ENCODE measurements at regions not wholly inside any gene's neighbourhood (a gene's known extent, or its start where the extent isn't known, plus 50 kb on each side); places are given as distances from the start of the nearest gene placed in this dataset.
"Not testable (repeated sequence)": the region's sequence is repeated elsewhere in the genome, so short reads cannot be mapped to it uniquely, and the experiment has no call there.

- H4K20me1 ChIP-seq (ENCODE audit: control insufficient read depth, insufficient read depth, low read depth, low read length) = no peaks in the 10 kb centered on the region
Observed at GRCh38 chr6:56815436-56815835, 139.5 kb upstream of the BEND6 start.

GRCh38 chr6:56814802-56815201, 140.1 kb upstream of the BEND6 start:
- Histone ChIP-seq H3K36me3 (ENCODE audit: control insufficient read depth, low read length) (no peaks in the 10 kb centered on the region), H4K20me1 (ENCODE audit: control insufficient read depth, insufficient read depth, low read depth, low read length) (no peaks in the 10 kb centered on the region), H3K27me3 (ENCODE audit: control insufficient read depth, low read length) (no peaks in the 10 kb centered on the region), H3K4me1 (ENCODE audit: control insufficient read depth, low read length) (peaks cover 45% of the 10 kb centered on the region), H3K79me2 (ENCODE audit: control insufficient read depth, low read length) (peaks cover 54% of the 10 kb centered on the region), H3K9me3 (ENCODE audit: control insufficient read depth, insufficient read depth, low read length) (no peaks in the 10 kb centered on the region), H3F3A (ENCODE audit: control insufficient read depth, insufficient read depth) (no peaks in the 10 kb centered on the region), H3K27ac (ENCODE audit: low read depth, low read length) (0 out of 2 replicates have a peak overlapping the region, but pooled peaks have one; percentile 1), H3K4me2 (ENCODE audit: low read length) (peak overlapping the region; percentile 37), H3K4me3 (ENCODE audit: low read length) (no peak overlapping the region), H3K9me2 (replicated peaks; ENCODE audit: control insufficient read depth, low read length) (no peaks in the 10 kb centered on the region)
- TF ChIP-seq CTCF (IDR thresholded peaks at IDR 0.05; ENCODE audit: low read depth, low read length, poor library complexity, severe bottlenecking) = no peak

More at GRCh38 chr6:56815436-56815835, 139.5 kb upstream of the BEND6 start:
- no peak for TF ChIP-seq EZH2phosphoT487 (IDR thresholded peaks at IDR 0.05; ENCODE audit: borderline replicate concordance, low read length)
- TF ChIP-seq CTCF (IDR thresholded peaks at IDR 0.05; ENCODE audit: low read depth, low read length, poor library complexity, severe bottlenecking) = no peak
- Histone ChIP-seq H3K27me3 (ENCODE audit: control insufficient read depth, low read length) (no peaks in the 10 kb centered on the region), H3F3A (ENCODE audit: control insufficient read depth, insufficient read depth) (no peaks in the 10 kb centered on the region), H3K4me2 (ENCODE audit: low read length) (0 out of 2 replicates have a peak overlapping the region, but pooled peaks have one; percentile 37), H3K27ac (ENCODE audit: low read depth, low read length) (no peak overlapping the region), H3K9me3 (ENCODE audit: control insufficient read depth, insufficient read depth, low read length) (no peaks in the 10 kb centered on the region), H3K9me2 (replicated peaks; ENCODE audit: control insufficient read depth, low read length) (no peaks in the 10 kb centered on the region), H3K4me3 (ENCODE audit: low read length) (no peak overlapping the region), H3K36me3 (ENCODE audit: control insufficient read depth, low read length) (no peaks in the 10 kb centered on the region), H3K79me2 (ENCODE audit: control insufficient read depth, low read length) (peaks cover 56% of the 10 kb centered on the region), H3K4me1 (ENCODE audit: control insufficient read depth, low read length) (peaks cover 42% of the 10 kb centered on the region)

- Histone ChIP-seq H3K27ac (ENCODE audit: low read depth, low read length) (0 out of 2 replicates have a peak overlapping the region, but pooled peaks have one; percentile 1), H3K4me1 (ENCODE audit: control insufficient read depth, low read length) (peaks cover 45% of the 10 kb centered on the region), H3K79me2 (ENCODE audit: control insufficient read depth, low read length) (peaks cover 54% of the 10 kb centered on the region), H3K27me3 (ENCODE audit: control insufficient read depth, low read length) (no peaks in the 10 kb centered on the region), H3K9me3 (ENCODE audit: control insufficient read depth, insufficient read depth, low read length) (no peaks in the 10 kb centered on the region), H4K20me1 (ENCODE audit: control insufficient read depth, insufficient read depth, low read depth, low read length) (no peaks in the 10 kb centered on the region), H3K9me2 (replicated peaks; ENCODE audit: control insufficient read depth, low read length) (no peaks in the 10 kb centered on the region), H3K4me2 (ENCODE audit: low read length) (peak overlapping the region; percentile 37), H3F3A (ENCODE audit: control insufficient read depth, insufficient read depth) (no peaks in the 10 kb centered on the region), H3K4me3 (ENCODE audit: low read length) (no peak overlapping the region), H3K36me3 (ENCODE audit: control insufficient read depth, low read length) (no peaks in the 10 kb centered on the region)
- TF ChIP-seq CTCF (IDR thresholded peaks at IDR 0.05; ENCODE audit: low read depth, low read length, poor library complexity, severe bottlenecking) = no peak
- TF ChIP-seq EZH2phosphoT487 (IDR thresholded peaks at IDR 0.05; ENCODE audit: borderline replicate concordance, low read length) = no peak
Observed at GRCh38 chr6:56814308-56814707, 140.6 kb upstream of the BEND6 start.

- not testable (repeated sequence) for H3K27me3 ChIP-seq (ENCODE audit: control insufficient read depth, low read length); H3K27ac ChIP-seq (ENCODE audit: low read depth, low read length); H3K9me3 ChIP-seq (ENCODE audit: control insufficient read depth, insufficient read depth, low read length); H4K20me1 ChIP-seq (ENCODE audit: control insufficient read depth, insufficient read depth, low read depth, low read length); H3K36me3 ChIP-seq (ENCODE audit: control insufficient read depth, low read length); H3K4me3 ChIP-seq (ENCODE audit: low read length); H3K4me2 ChIP-seq (ENCODE audit: low read length); H3F3A ChIP-seq (ENCODE audit: control insufficient read depth, insufficient read depth); H3K9me2 ChIP-seq (replicated peaks; ENCODE audit: control insufficient read depth, low read length)
- peaks cover 54% of the 10 kb centered on the region for H3K4me1 ChIP-seq (ENCODE audit: control insufficient read depth, low read length)
- H3K79me2 ChIP-seq (ENCODE audit: control insufficient read depth, low read length) = peaks cover 56% of the 10 kb centered on the region
Observed at GRCh38 chr6:56812851-56813250, 142.1 kb upstream of the BEND6 start.

All from DOHH2 (cell line).